ENCODE measurements at regions not wholly inside any gene's neighbourhood (a gene's known extent, or its start where the extent isn't known, plus 50 kb on each side); places are given as distances from the start of the nearest gene placed in this dataset.

DNA sequence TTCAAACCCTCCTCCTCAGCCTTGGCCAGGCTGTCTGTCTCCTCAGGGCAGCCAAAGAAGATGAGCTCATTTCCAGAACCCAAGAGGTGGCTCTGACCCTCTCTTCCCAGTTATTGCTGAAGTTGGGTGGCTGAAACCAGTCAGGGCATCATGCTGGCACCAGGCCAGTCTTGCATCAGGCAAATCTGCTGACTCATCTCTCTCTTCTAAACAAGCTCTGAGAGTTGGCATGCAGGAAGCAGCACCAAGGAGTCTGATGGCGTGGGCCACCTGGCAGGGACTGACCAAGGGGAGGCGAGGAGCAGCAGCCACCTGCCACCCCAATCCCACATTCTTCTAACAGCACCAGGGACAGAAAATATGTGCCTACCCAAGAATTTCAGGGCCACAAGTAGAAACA is 104.8 kb upstream of the ATP1A1 start:
- TF ChIP-seq CTCF (IDR thresholded peaks at IDR 0.05; ENCODE audit: low read length) (no peak), EZH2 (optimal IDR thresholded peaks at IDR 0.05; ENCODE audit: low read depth, low read length) (no peak)
